ENCODE measurements at regions not wholly inside any gene's neighbourhood (a gene's known extent, or its start where the extent isn't known, plus 50 kb on each side); places are given as distances from the start of the nearest gene placed in this dataset.

DNA sequence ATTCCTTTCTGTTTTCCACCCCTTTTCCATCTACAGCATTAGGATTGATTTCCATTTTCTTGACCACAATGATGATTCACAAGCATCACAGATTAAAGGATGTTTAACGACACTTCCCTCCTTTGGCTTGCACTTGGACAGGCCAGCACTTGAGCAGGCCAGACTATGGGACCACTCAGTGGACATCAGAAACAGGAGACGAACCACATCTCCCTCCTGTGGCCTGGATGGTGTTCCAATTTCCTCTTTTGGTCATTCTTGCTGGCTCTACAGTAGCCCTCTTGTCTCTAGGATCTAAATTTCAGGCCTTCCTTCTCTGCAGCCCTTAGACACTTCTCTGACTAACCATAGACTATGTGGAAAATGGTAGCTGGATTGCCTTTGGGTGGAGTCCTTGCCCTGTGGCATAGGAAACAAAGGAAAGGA, 78.8 kb upstream of the BOC start:
- TF ChIP-seq, protein P1, sequence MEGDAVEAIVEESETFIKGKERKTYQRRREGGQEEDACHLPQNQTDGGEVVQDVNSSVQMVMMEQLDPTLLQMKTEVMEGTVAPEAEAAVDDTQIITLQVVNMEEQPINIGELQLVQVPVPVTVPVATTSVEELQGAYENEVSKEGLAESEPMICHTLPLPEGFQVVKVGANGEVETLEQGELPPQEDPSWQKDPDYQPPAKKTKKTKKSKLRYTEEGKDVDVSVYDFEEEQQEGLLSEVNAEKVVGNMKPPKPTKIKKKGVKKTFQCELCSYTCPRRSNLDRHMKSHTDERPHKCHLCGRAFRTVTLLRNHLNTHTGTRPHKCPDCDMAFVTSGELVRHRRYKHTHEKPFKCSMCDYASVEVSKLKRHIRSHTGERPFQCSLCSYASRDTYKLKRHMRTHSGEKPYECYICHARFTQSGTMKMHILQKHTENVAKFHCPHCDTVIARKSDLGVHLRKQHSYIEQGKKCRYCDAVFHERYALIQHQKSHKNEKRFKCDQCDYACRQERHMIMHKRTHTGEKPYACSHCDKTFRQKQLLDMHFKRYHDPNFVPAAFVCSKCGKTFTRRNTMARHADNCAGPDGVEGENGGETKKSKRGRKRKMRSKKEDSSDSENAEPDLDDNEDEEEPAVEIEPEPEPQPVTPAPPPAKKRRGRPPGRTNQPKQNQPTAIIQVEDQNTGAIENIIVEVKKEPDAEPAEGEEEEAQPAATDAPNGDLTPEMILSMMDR (IDR thresholded peaks at IDR 0.05; ENCODE audit: low read depth, low read length) = peak; percentile 25
- DNase-seq (ENCODE audit: low read depth, low spot score) = peak; percentile 88
- in situ Hi-C loops (cut with HindIII; ENCODE audit: low sequenced_read_pairs) = no loop called here
- no peak overlapping the region for H3K4me3 ChIP-seq (ENCODE audit: low read depth, low read length)

DNA sequence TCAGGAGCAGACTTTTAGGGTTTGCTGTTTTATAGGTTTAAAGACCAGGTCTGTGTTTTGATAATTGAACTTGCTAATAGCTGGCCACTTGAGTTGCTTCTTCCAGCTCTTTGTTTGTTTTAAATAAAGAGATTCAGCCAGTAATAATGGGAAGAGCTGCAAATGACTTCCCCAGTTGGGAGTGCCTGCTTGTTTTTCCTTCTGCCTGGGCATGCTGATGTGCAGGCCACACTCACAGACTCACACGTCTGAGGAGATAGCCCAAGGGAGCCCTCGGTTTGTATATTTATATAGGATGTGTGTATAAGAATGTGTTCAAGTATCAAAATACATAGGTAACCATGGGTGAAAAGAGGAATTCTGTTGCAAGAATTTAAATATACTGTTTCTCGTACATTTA, 78.2 kb upstream of the BOC start:
- peak; percentile 37 for DNase-seq (ENCODE audit: low read depth, low spot score)
- in situ Hi-C loops (cut with HindIII; ENCODE audit: low sequenced_read_pairs) = no loop called here
- H3K4me3 ChIP-seq (ENCODE audit: low read depth, low read length) = no peak overlapping the region
- TF ChIP-seq, protein P1 (IDR thresholded peaks at IDR 0.05; ENCODE audit: low read depth, low read length) = no peak

DNA sequence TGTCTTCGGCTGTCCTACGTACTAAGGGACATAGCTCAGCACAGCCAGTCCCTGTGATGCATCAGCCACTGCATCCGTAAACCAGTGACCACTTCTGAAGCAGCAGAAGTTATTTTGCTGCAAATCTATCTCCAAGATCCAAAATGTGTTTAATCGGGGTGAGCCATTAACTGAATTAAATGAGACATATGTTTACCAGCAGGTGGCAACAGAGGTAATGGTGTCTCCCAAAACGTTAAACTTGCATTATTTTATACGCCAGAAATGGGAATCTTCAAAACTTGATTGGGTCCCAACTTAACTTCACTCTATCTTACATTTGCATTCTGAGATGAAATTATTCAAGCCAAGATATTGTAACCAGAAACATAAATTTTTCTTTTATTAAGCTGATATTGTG, 75.3 kb upstream of the BOC start:
- no peak for DNase-seq (ENCODE audit: low read depth, low spot score)
- TF ChIP-seq, protein P1 (IDR thresholded peaks at IDR 0.05; ENCODE audit: low read depth, low read length) = peak; percentile 43
- H3K4me3 ChIP-seq (ENCODE audit: low read depth, low read length) = no peak overlapping the region
- in situ Hi-C loops (cut with HindIII; ENCODE audit: low sequenced_read_pairs) = no loop called here

DNA sequence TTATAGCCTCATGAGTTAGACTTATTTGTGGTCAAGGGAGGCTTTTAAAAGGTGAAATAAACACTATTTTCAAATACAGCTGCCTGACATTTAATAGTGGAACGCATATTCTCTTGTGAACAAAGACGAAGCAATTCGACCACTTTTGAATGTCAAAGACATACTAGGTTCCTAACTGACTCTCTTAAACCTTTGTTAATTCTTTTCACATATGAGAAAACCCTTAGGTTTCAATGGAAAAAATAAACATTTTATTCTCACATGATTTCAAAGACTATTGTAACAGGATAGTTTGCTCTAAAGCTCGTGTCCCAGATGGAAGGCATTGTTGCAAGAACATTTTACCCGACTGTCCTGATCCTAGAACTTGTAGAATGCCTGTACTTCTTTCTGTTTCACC, 74.8 kb upstream of the BOC start:
- no peak overlapping the region for H3K4me3 ChIP-seq (ENCODE audit: low read depth, low read length)
- in situ Hi-C loops (cut with HindIII; ENCODE audit: low sequenced_read_pairs) = no loop called here
- no peak for DNase-seq (ENCODE audit: low read depth, low spot score)
- TF ChIP-seq, protein P1 (IDR thresholded peaks at IDR 0.05; ENCODE audit: low read depth, low read length) = no peak

GRCh38 chr3:113138839-113139743, 72.3 kb upstream of the BOC start:
- in situ Hi-C loops (cut with HindIII; ENCODE audit: low sequenced_read_pairs) = no loop called here

DNA sequence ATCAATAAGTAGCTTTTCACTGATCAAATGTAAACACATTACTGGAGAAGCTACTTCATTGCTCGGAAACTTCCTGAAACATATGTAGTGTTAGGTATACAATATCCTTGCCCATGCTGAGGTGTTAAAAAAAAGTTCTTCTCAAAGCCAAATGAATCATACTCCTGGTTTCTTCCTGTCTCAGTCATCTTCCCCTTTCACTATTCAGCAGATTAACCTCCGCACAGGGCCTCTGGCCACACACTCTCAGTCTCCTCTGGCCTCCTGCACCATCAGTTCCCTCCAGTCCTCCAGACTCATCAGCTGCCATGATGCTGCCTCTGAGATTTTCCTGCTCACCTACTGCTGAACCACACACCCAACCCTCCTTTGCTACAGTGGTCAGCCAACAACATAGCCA, 70.5 kb upstream of the BOC start:
- H3K4me3 ChIP-seq (ENCODE audit: low read depth, low read length) = no peak overlapping the region
- TF ChIP-seq, protein P1 (IDR thresholded peaks at IDR 0.05; ENCODE audit: low read depth, low read length) = no peak
- peak; percentile 58 for DNase-seq (ENCODE audit: low read depth, low spot score)
- in situ Hi-C loops (cut with HindIII; ENCODE audit: low sequenced_read_pairs) = no loop called here

More at GRCh38 chr3:113138839-113139743, 72.3 kb upstream of the BOC start:
- no peak for DNase-seq (ENCODE audit: low read depth, low spot score)
- TF ChIP-seq, protein P1 (IDR thresholded peaks at IDR 0.05; ENCODE audit: low read depth, low read length) = no peak
- no peak overlapping the region for H3K4me3 ChIP-seq (ENCODE audit: low read depth, low read length)

Data from astrocyte of the spinal cord (primary cell).